ENCODE measurements at regions not wholly inside any gene's neighbourhood (a gene's known extent, or its start where the extent isn't known, plus 50 kb on each side); places are given as distances from the start of the nearest gene placed in this dataset.
"Not testable (repeated sequence)": the region's sequence is repeated elsewhere in the genome, so short reads cannot be mapped to it uniquely, and the experiment has no call there.

- DNase-seq (ENCODE audit: low spot score) (no peak), ATAC-seq (ENCODE audit: low read depth) (no peak)
- Histone ChIP-seq H3K9me3 (ENCODE audit: severe bottlenecking) (peaks cover 3% of the 10 kb centered on the region), H3K4me1 (ENCODE audit: insufficient read depth, poor library complexity, severe bottlenecking) (no peaks in the 10 kb centered on the region), H3K27ac (ENCODE audit: poor library complexity, severe bottlenecking) (no peak overlapping the region), H3K36me3 (ENCODE audit: low read depth) (no peaks in the 10 kb centered on the region), H3K4me3 (ENCODE audit: severe bottlenecking) (no peak overlapping the region), H3K27me3 (ENCODE audit: insufficient read depth, poor library complexity, severe bottlenecking) (no peaks in the 10 kb centered on the region)
- TF ChIP-seq CTCF (IDR thresholded peaks at IDR 0.05; ENCODE audit: poor library complexity, severe bottlenecking): no peak
These were observed 117.3 kb upstream of the CDK6 start for GRCh38 chr7:92953657-92954056.

- H3K36me3 ChIP-seq (ENCODE audit: low read depth): no peaks in the 10 kb centered on the region
- DNase-seq (ENCODE audit: low spot score): no peak
- no peak overlapping the region for H3K27ac ChIP-seq (ENCODE audit: poor library complexity, severe bottlenecking)
- no peak for TF ChIP-seq CTCF (IDR thresholded peaks at IDR 0.05; ENCODE audit: poor library complexity, severe bottlenecking)
- peaks cover 3% of the 10 kb centered on the region for H3K9me3 ChIP-seq (ENCODE audit: severe bottlenecking)
- H3K27me3 ChIP-seq (ENCODE audit: insufficient read depth, poor library complexity, severe bottlenecking): no peaks in the 10 kb centered on the region
- no peak overlapping the region for H3K4me3 ChIP-seq (ENCODE audit: severe bottlenecking)
- ATAC-seq (ENCODE audit: low read depth): no peak
- H3K4me1 ChIP-seq (ENCODE audit: insufficient read depth, poor library complexity, severe bottlenecking): no peaks in the 10 kb centered on the region
These were observed 113.4 kb upstream of the CDK6 start for GRCh38 chr7:92949748-92950147.

GRCh38 chr7:92945840-92946239, 109.5 kb upstream of the CDK6 start:
- no peak for ATAC-seq (ENCODE audit: low read depth)

GRCh38 chr7:92944633-92945032, 108.3 kb upstream of the CDK6 start:
- no peak overlapping the region for H3K4me3 ChIP-seq (ENCODE audit: severe bottlenecking)
- H3K9me3 ChIP-seq (ENCODE audit: severe bottlenecking): no peaks in the 10 kb centered on the region
- H3K27me3 ChIP-seq (ENCODE audit: insufficient read depth, poor library complexity, severe bottlenecking): no peaks in the 10 kb centered on the region
- H3K36me3 ChIP-seq (ENCODE audit: low read depth): no peaks in the 10 kb centered on the region
- ATAC-seq (ENCODE audit: low read depth) (no peak), DNase-seq (ENCODE audit: low spot score) (no peak)
- TF ChIP-seq CTCF (IDR thresholded peaks at IDR 0.05; ENCODE audit: poor library complexity, severe bottlenecking): no peak
- no peak overlapping the region for H3K27ac ChIP-seq (ENCODE audit: poor library complexity, severe bottlenecking)
- H3K4me1 ChIP-seq (ENCODE audit: insufficient read depth, poor library complexity, severe bottlenecking): no peaks in the 10 kb centered on the region

More at GRCh38 chr7:92945840-92946239, 109.5 kb upstream of the CDK6 start:
- TF ChIP-seq CTCF (IDR thresholded peaks at IDR 0.05; ENCODE audit: poor library complexity, severe bottlenecking): no peak
- DNase-seq (ENCODE audit: low spot score): no peak
- Histone ChIP-seq H3K27ac (ENCODE audit: poor library complexity, severe bottlenecking) (no peak overlapping the region), H3K36me3 (ENCODE audit: low read depth) (no peaks in the 10 kb centered on the region), H3K27me3 (ENCODE audit: insufficient read depth, poor library complexity, severe bottlenecking) (no peaks in the 10 kb centered on the region), H3K4me1 (ENCODE audit: insufficient read depth, poor library complexity, severe bottlenecking) (no peaks in the 10 kb centered on the region), H3K9me3 (ENCODE audit: severe bottlenecking) (no peaks in the 10 kb centered on the region), H3K4me3 (ENCODE audit: severe bottlenecking) (no peak overlapping the region)

DNA sequence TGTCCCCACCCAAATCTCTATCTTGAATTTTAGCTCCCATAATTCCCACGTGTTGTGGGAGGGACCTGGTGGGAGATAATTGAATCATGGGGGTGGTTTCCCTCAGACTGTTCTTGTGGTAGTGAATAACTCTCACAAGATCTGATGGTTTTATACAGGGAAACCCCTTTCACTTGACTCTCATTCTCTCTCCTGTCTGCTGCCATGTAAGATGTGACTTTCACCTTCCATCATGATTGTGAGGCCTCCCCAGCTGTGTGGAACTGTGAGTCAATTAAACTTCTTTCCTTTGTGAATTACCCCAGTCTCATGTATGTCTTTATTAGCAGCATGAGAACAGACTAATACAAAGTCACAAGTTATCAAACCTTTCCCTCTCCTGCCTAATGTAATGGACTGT, 106.3 kb upstream of the CDK6 start:
- not testable (repeated sequence) for DNase-seq (ENCODE audit: low spot score); H3K36me3 ChIP-seq (ENCODE audit: low read depth); H3K27me3 ChIP-seq (ENCODE audit: insufficient read depth, poor library complexity, severe bottlenecking); H3K27ac ChIP-seq (ENCODE audit: poor library complexity, severe bottlenecking); H3K9me3 ChIP-seq (ENCODE audit: severe bottlenecking); H3K4me3 ChIP-seq (ENCODE audit: severe bottlenecking); H3K4me1 ChIP-seq (ENCODE audit: insufficient read depth, poor library complexity, severe bottlenecking); ATAC-seq (ENCODE audit: low read depth)

Data from RWPE2 (cell line).